ENCODE measurements at regions not wholly inside any gene's neighbourhood (a gene's known extent, or its start where the extent isn't known, plus 50 kb on each side); places are given as distances from the start of the nearest gene placed in this dataset.
"Not testable (repeated sequence)": the region's sequence is repeated elsewhere in the genome, so short reads cannot be mapped to it uniquely, and the experiment has no call there.

DNA sequence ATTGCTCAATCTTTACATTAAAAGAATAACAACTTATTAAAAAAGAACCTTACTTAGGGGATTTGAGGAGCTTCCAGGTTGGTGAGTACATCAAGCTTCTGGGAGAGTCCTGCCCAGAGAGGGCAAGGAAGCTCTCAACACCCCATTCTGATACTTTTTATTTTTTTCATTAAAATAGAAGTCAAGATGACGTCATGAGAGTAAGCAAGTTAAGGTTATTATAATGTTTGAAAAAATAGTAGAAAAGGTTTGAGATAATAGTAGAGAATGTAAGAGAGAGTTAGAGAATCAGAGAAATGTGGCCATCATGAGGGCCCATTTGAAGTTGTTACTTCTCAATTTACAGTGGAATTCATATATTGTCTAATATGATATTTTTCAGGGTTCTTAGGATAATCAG, 221.0 kb upstream of the SLC16A7 start:
- no peak for DNase-seq (ENCODE audit: extremely low read depth in 1 of 11, low read depth in 9 of 11, low spot score in 4 of 11)

DNA sequence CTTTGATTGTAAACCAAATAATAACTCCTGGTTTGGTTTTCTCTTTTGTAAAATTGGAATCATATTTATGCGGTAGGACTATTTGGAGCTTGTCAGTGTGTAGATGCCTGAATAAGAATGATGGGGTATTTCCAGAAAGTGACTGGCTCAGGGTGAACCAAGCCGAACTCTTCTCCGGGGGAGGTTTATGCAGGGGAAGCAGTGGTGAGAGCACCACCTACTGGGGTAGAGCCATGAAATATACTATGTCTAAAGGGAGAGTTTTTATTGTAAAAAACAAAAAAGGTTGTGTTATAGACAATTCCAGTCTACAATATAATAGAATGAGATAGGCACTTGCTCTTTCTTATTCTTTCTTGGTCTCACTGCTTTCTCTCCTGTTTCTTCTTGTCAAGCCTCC, 222.9 kb upstream of the SLC16A7 start:
- DNase-seq (ENCODE audit: extremely low read depth in 1 of 11, low read depth in 9 of 11, low spot score in 4 of 11) = no peak

DNA sequence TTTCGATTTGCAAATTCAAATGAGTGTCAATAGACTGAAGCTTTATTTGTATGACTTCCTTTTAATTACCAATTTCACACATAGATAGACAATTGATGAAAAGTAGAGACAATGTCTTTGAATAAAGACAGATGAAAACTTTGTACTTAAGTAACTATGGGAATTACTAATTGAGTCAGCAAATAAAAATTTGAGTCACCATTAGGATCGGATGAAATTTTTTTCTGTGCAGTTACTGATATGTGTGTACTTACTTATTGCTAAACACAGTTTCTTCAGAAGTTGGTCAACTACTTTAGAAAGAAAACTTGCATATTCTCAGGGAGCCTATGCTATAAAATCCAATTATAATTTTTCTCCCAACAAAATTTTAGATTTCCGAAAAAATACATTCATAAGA, 224.9 kb upstream of the SLC16A7 start:
- DNase-seq (ENCODE audit: extremely low read depth in 1 of 11, low read depth in 9 of 11, low spot score in 4 of 11) = no peak

DNA sequence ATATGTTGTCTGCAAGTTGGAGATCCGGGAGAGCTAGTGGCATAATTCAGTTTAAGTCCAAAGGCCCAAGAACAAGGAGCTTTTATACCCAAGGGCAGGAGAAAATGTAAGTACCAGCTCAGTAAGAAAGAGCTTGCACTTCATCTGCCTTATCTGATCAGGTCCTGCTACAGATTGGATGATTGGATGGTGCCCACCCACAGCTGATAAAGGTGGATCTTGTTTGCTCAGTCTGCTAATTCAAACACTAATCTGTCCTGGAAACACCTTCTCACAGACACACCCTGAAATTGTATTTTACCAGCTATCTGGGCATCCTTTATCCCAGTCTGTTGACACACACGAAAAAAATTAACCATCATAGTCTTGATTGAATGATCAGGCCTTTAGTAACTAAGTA, 230.7 kb upstream of the SLC16A7 start:
- no peak for DNase-seq (ENCODE audit: extremely low read depth in 1 of 11, low read depth in 9 of 11, low spot score in 4 of 11)

DNA sequence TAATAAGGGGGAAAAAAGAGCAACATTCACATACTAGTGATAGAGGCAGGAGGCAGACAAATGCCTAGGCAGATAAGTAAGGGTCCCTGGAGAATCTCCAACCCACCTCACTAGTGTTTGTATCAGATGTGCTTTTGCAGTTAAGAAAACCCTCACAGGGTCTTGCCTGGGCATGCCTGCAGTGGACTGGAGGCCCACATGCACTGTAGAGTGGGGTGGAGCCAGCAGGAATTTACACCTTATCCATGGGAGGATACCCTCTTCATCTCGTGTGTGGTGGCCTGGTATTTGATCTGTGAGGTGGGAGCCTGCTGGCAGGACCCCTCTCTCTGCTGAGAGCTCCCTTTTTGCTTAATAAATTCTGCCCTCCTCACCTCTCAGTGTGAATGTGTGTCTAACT, 238.0 kb upstream of the SLC16A7 start:
- no peak for DNase-seq (ENCODE audit: extremely low read depth in 1 of 11, low read depth in 9 of 11, low spot score in 4 of 11)

DNA sequence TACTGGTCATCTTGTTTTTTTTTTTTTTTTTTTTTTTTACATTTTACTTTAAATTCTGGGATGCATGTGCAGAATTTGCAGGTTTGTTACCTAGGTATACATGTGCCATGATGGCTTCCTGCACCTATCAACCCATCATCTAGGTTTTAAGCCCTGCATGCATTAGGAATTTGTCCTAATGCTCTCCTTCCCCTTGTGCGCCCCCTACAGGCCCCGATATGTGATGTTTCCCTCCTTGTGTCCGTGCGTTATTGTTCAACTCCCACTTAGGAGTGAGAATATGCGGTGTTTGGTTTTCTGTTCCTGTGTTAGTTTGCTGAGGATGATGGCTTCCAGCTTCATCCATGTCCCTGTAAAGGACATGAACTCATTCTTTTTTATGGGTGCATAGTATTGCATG, 249.6 kb upstream of the SLC16A7 start:
- DNase-seq (ENCODE audit: extremely low read depth in 1 of 11, low read depth in 9 of 11, low spot score in 4 of 11) = not testable (repeated sequence)

DNA sequence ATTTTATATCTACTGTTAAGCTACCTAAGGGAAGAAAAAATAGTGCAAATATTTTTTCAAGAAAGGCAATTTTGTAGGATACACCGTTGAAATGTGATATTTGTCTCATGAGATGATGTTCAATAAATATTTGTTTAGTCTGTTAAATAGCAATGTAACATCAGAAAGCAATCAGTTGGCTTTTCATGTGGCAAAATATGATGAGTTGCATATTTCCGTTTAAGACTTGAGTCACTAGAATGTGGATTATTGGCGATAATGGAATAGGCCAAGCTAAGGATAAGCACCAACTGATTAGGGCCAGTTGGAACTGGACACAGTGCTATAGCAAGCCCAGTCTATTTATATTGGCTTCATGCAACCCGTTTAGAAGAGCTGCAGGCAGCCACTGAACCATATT, 250.4 kb upstream of the SLC16A7 start:
- DNase-seq (ENCODE audit: extremely low read depth in 1 of 11, low read depth in 9 of 11, low spot score in 4 of 11) = no peak

DNA sequence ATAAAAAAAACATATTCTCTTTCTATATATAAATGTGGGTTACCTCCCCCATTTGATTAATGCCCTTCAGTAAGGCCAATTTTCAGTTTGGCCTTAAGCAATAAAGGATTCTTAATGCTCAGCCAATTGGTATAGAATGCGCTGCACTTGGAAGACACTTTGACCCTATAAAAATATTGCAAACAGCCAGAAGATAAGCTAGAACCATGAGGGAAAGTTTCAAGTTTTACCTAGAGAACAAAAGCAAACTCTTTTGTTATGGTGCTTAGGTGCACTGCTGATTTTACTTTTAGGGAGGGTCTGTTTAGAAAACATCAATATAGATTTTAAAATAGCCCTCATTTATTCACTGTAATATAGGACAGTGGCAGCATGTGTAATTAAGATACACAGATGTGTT, 251.6 kb upstream of the SLC16A7 start:
- no peak for DNase-seq (ENCODE audit: extremely low read depth in 1 of 11, low read depth in 9 of 11, low spot score in 4 of 11)

DNA sequence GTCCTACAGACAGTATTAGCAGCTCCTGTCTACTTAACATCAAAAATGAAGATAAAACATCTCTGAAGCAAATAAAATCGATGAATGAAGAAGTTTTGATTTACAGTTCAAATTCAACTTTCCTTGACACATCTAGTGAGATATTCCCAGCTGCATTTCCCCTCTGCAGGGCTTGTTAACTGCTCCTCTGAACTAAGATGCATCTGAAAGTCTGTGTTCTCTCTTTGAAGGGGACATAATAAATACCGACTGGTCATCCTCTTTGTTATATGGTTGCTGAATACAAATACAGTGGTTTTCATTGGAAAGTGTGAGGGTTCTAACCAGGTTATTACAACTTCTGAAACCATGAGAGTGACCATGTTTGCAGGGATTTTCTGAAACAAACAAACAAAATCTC, 266.4 kb upstream of the SLC16A7 start:
- DNase-seq (ENCODE audit: extremely low read depth in 1 of 11, low read depth in 9 of 11, low spot score in 4 of 11) = no peak

DNA sequence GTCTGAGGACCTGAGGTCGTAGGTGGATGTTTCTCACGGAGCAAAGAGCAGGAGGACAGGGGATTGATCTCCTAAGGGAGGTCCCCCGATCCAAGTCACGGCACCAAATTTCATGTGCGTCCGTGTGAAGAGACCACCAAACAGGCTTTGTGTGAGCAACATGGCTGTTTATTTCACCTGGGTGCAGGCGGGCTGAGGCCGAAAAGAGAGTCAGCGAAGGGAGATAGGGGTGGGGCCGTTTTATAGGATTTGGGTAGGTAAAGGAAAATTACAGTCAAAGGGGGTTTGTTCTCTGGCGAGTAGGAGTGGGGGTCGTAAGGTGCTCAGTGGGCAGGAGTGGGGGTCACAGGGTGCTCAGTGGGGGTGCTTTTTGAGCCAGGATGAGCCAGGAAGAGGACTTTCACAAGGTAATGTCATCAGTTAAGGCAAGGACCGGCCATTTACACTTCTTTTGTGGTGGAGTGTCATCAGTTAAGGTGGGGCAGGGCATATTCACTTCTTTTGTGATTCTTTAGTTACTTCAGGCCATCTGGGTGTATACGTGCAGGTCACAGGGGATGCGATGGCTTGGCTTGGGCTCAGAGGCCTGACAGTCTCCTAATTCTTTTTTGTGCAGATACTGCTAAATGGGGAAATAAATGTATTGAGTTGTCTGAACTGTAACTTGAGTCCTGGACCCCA, 267.3 kb upstream of the SLC16A7 start:
- not testable (repeated sequence) for DNase-seq (ENCODE audit: extremely low read depth in 1 of 11, low read depth in 9 of 11, low spot score in 4 of 11)

DNA sequence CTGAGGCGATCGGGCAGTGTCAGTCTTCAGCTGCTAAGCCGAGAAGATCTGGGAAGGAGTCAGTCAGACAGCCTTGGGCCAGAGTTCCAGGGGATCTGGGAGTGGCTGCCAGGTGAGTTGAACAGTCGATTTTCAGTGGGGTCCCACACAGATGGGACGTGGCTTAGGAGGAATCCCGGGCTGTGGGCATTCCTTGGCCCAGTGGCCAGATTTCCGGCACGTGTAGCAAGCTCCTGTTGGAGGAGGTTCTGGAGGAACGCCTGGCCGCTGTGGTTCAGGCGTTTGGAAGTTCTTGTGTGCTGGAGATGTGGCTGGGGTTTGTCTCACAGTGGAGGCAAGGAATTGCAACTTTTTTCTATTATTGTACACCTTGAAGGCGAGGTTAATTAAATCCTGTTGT, 269.4 kb upstream of the SLC16A7 start:
- not testable (repeated sequence) for DNase-seq (ENCODE audit: extremely low read depth in 1 of 11, low read depth in 9 of 11, low spot score in 4 of 11)

DNA sequence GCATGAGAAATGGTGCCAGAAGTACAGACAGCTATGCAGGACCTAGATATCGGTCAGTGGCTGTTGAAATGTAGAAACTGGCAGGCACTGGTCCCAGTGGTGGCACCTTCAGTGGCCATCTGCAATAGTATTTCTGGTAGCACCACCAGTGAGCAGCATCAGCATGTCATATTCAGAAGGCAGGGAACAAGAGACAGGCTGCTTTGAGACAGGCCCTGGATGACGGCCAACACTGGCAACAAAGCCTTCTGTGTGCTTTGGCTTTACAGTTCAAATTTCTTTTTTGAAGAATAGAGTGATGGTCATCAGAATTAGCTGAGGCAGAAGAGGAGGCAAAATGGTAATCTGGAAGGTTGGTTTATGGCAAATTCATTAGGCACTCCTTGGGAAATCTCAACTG, 273.4 kb upstream of the SLC16A7 start:
- DNase-seq (ENCODE audit: extremely low read depth in 1 of 11, low read depth in 9 of 11, low spot score in 4 of 11) = no peak

DNA sequence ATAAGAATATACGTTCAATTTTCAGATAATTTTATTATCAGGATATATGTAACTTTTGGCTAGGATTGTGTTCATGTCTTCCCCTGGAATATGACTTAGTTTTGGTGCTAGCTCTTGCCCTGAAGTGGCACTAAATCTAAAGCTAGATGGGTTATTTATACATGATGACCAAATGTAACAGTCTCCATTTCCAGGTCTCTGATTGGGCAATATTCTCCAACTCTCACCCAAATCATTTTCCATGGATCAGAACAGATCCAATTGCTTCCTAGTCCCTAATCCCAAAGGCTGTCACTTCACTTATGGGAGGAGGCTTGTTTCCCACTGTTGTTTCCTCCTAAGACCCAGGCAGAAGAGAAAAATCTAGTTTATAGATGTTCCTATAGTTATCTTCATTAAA, 274.6 kb upstream of the SLC16A7 start:
- no peak for DNase-seq (ENCODE audit: extremely low read depth in 1 of 11, low read depth in 9 of 11, low spot score in 4 of 11)

DNA sequence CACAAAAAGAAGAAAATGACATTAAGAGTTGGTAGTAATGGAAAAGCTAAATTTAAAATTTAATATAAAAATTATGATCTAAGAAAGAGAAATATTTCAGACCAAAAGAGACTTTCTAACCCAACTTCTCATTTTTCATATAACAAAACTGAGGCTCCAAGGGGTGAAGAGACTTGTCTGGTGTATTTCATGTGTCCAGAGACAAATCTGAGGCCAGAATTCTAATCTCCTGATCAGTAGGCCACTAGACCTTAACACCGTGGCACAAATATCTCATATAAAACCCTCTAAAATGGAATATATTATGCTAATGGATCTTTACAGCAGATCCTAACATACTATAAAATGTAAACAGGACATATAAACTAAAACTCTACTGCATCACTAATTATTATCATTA, 275.7 kb upstream of the SLC16A7 start:
- no peak for DNase-seq (ENCODE audit: extremely low read depth in 1 of 11, low read depth in 9 of 11, low spot score in 4 of 11)

DNA sequence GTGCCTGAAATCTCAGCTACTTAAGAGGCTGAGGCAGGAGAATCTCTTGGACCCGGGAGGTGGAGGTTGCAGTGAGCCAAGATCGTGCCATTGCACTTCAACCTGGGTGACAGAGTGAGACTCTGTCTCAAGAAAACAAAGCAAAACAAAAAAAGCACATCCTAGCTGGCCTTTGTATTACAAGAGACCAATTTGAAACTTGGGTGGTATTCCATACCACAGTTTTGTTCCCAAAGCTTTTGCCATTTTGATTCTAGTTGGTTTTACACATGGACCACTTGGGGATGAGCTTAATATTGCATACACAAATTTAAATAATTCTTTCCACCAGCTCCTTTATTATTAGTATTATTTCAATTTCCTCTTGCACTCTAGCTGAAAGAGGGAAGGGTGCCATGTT, 276.9 kb upstream of the SLC16A7 start:
- no peak for DNase-seq (ENCODE audit: extremely low read depth in 1 of 11, low read depth in 9 of 11, low spot score in 4 of 11)

DNA sequence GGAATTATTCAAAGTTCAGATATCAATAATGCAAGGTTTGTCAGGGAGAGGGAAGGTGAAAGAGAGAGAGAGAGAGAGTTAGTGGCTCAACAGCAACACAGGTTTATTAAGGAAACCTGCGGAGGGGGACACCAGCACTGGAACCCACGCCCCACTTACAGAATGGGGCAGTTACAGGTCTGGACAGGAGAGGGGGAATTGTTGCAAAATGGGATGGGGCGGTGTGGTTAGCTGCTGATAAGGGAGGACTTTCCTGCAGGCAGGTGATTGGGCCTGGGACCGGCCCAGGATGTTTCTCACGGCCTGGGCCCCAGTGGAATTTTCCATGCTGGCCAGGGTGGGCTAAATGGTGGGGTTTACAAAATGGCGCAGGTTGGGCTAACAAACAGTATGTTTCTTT, 278.2 kb upstream of the SLC16A7 start:
- no peak for DNase-seq (ENCODE audit: extremely low read depth in 1 of 11, low read depth in 9 of 11, low spot score in 4 of 11)

DNA sequence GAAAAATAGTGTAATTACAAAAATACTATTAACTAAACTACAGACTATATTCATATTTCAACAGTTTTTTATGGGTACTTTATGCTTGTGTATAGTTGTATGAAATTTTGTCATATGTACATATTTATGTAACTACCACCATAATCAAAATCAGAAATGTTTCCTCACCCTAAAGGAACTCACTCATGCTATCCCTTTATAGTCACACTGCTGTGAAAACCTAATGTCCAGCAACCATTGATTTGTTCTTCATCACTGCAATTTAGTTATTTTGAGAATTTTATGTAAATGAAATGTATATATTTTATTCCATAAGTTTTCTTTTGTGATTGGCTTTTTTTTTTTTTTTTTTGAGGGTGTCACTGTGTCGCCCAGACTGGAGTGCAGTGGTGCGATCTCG, 278.9 kb upstream of the SLC16A7 start:
- no peak for DNase-seq (ENCODE audit: extremely low read depth in 1 of 11, low read depth in 9 of 11, low spot score in 4 of 11)

DNA sequence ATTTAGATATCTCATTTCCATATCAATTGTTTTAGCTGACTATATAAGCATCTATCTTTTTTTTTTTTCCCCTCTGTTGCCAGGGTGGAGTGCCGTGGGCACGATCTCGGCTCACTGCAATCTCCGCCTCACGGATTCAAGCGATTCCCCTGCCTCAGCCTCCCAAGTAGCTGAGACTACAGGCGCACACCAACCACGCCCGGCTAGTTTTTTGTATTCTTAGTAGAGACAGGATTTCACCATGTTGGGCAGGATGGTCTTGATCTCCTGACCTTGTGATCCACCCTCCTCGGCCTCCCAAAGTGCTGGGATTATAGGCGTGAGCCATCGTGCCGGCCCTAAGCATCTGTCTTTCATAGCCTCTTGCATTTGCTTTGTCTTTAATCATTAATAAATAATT, 279.5 kb upstream of the SLC16A7 start:
- DNase-seq (ENCODE audit: extremely low read depth in 1 of 11, low read depth in 9 of 11, low spot score in 4 of 11) = not testable (repeated sequence)

DNA sequence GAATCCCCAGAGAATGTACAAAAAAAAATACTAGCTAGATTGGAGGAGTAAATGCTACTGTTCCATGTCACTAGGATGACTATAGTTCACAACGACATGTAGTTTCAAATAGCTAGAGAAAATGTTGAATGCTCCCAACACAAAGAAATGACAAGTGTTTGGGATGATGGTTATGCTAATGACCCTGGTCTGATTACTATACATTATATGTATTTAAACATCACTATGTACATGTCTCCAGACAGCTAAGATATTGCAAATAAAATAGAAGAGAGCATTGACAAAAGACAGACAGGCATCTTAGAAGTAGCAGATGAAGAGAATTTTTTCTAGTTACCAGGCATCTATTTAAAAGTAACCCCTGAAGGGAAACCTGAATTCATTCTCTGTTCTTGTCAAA, 281.6 kb upstream of the SLC16A7 start:
- DNase-seq (ENCODE audit: extremely low read depth in 1 of 11, low read depth in 9 of 11, low spot score in 4 of 11) = no peak

DNA sequence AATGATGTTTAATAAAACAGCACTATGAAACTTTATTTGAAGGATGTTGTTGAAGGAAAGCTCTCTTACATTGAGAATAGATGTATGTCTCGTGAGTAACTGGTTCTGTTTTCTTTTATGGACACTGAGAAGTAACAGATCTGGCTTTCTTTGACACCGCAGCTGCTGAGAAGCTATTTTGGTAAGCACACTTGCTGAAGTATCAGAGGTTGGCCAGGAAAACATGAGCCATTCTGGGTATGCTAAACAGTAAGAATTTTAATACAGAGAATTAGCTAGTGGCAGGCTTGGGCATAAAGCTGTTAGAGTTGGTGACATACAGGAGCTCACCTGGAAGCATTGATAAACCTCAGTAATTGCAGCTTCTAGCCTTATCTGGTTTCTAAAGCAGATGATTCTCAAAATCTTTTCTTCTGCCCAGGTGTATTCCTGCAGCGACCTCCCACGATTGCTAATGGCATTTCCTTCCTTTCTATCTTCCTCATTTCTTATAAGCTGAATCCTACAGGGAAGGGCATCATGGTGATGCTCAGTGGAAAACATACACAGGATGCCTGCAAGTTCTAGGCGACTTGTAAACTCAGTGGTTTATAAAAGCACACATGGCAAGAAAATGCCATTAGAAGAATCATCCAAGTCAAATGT, 291.6 kb upstream of the SLC16A7 start:
- DNase-seq (ENCODE audit: extremely low read depth in 1 of 11, low read depth in 9 of 11, low spot score in 4 of 11) = no peak

DNA sequence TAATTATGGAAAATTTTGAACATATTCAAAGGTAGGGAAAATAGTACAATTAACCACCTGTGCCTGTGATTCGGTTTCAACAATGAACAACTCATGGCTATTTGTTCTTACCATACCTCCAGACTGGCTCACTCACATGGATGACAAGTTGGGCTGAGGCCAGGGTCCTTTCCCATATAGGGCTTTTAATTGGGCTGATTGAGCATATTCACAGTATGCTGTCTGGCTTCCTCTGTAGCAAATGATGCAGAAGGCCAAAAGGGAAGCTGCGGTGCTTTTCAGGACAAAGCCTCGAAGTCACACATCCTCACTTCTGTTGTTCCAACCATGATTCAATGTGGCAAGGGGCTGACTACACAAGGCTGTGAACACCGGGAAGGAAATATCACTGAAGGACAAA, 297.5 kb upstream of the SLC16A7 start:
- DNase-seq (ENCODE audit: extremely low read depth in 1 of 11, low read depth in 9 of 11, low spot score in 4 of 11) = no peak
